ENCODE measurements at regions not wholly inside any gene's neighbourhood (a gene's known extent, or its start where the extent isn't known, plus 50 kb on each side); places are given as distances from the start of the nearest gene placed in this dataset.

GRCh38 chr18:59837586-59837985 is 62.2 kb upstream of the PMAIP1 start:
- Histone ChIP-seq H3K27ac (no peak overlapping the region), H3K9me3 (no peaks in the 10 kb centered on the region), H3K4me1 (no peaks in the 10 kb centered on the region), H3K4me3 (no peak overlapping the region), H3K36me3 (no peaks in the 10 kb centered on the region), H3K27me3 (no peaks in the 10 kb centered on the region)
- TF ChIP-seq POLR2AphosphoS5 (IDR thresholded peaks at IDR 0.05) (no peak), EP300 (IDR thresholded peaks at IDR 0.05) (no peak), CTCF (IDR thresholded peaks at IDR 0.05) (peak; percentile 60 to 81 (median 71)), POLR2A (IDR thresholded peaks at IDR 0.05) (no peak)
- no peak for ATAC-seq
- 25% methylated on average over 6 of the region's 7 CpGs for WGBS, 2 donors (ENCODE audit: low coverage in 1 of 2)

- Histone ChIP-seq H3K27me3 (no peaks in the 10 kb centered on the region), H3K27ac (no peak overlapping the region), H3K36me3 (no peaks in the 10 kb centered on the region), H3K4me1 (no peaks in the 10 kb centered on the region), H3K4me3 (no peak overlapping the region), H3K9me3 (no peaks in the 10 kb centered on the region)
- WGBS, 2 donors (ENCODE audit: low coverage in 1 of 2) = 60 to 73% methylated on average over 6 to 12 of the region's 13 CpGs
- no peak for TF ChIP-seq EP300 (IDR thresholded peaks at IDR 0.05)
- TF ChIP-seq POLR2A (IDR thresholded peaks at IDR 0.05) = no peak
- no peak for TF ChIP-seq POLR2AphosphoS5 (IDR thresholded peaks at IDR 0.05)
- no peak for TF ChIP-seq CTCF (IDR thresholded peaks at IDR 0.05)
- no peak for ATAC-seq
Observed at GRCh38 chr18:59835605-59836379, 64.0 kb upstream of the PMAIP1 start.

GRCh38 chr18:59834267-59834666 is 65.5 kb upstream of the PMAIP1 start:
- no peak for ATAC-seq
- WGBS, 2 donors (ENCODE audit: low coverage in 1 of 2) = 71 to 80% methylated on average over 2 to 3 of the region's 3 CpGs
- no peak for TF ChIP-seq EP300 (IDR thresholded peaks at IDR 0.05)
- TF ChIP-seq CTCF (IDR thresholded peaks at IDR 0.05) = no peak
- TF ChIP-seq POLR2AphosphoS5 (IDR thresholded peaks at IDR 0.05) = no peak
- TF ChIP-seq POLR2A (IDR thresholded peaks at IDR 0.05) = no peak

GRCh38 chr18:59833785-59834184 is 66.0 kb upstream of the PMAIP1 start:
- H3K4me3 ChIP-seq = no peak overlapping the region
- no peaks in the 10 kb centered on the region for H3K4me1 ChIP-seq
- no peaks in the 10 kb centered on the region for H3K27me3 ChIP-seq
- TF ChIP-seq EP300 (IDR thresholded peaks at IDR 0.05) (no peak), POLR2AphosphoS5 (IDR thresholded peaks at IDR 0.05) (no peak), CTCF (IDR thresholded peaks at IDR 0.05) (no peak), POLR2A (IDR thresholded peaks at IDR 0.05) (no peak)
- WGBS, 2 donors (ENCODE audit: low coverage in 1 of 2) = 57 to 61% methylated on average over 3 of the region's 3 CpGs
- H3K9me3 ChIP-seq = no peaks in the 10 kb centered on the region
- H3K27ac ChIP-seq = no peak overlapping the region
- no peaks in the 10 kb centered on the region for H3K36me3 ChIP-seq
- ATAC-seq = no peak

More at GRCh38 chr18:59834267-59834666, 65.5 kb upstream of the PMAIP1 start:
- no peak overlapping the region for H3K4me3 ChIP-seq
- H3K4me1 ChIP-seq = no peaks in the 10 kb centered on the region
- no peaks in the 10 kb centered on the region for H3K36me3 ChIP-seq
- no peak overlapping the region for H3K27ac ChIP-seq
- H3K27me3 ChIP-seq = no peaks in the 10 kb centered on the region
- H3K9me3 ChIP-seq = no peaks in the 10 kb centered on the region

GRCh38 chr18:59823596-59824195 is 76.1 kb upstream of the PMAIP1 start:
- no peak overlapping the region for H3K27ac ChIP-seq
- no peak overlapping the region for H3K4me3 ChIP-seq
- H3K9me3 ChIP-seq = peaks cover 0 to 9% (median 0%) of the 10 kb centered on the region in 3 donors
- TF ChIP-seq EP300 (IDR thresholded peaks at IDR 0.05) (no peak), POLR2AphosphoS5 (IDR thresholded peaks at IDR 0.05) (peak; percentile 33), POLR2A (IDR thresholded peaks at IDR 0.05) (no peak), CTCF (IDR thresholded peaks at IDR 0.05) (peak; percentile 37 to 85 (median 70))
- peak; percentile 74 for ATAC-seq
- H3K36me3 ChIP-seq = no peaks in the 10 kb centered on the region
- H3K27me3 ChIP-seq = peaks cover 4% of the 10 kb centered on the region
- H3K4me1 ChIP-seq = no peaks in the 10 kb centered on the region
- WGBS, 2 donors (ENCODE audit: low coverage in 1 of 2) = 24 to 46% methylated on average over 10 to 12 of the region's 12 CpGs
